Fibroblast of skin of right quadriceps (primary cell): ENCODE measurements at regions not wholly inside any gene's neighbourhood (a gene's known extent, or its start where the extent isn't known, plus 50 kb on each side); places are given as distances from the start of the nearest gene placed in this dataset.

ENCODE experiments used
- DNase-seq: peaks from one replicate; pipeline ENCODE4 v3.0.0-alpha.2; 2013

- no peak for DNase-seq
Measured at GRCh38 chr3:24850245-24850644, 355.6 kb upstream of the THRB start.

DNA sequence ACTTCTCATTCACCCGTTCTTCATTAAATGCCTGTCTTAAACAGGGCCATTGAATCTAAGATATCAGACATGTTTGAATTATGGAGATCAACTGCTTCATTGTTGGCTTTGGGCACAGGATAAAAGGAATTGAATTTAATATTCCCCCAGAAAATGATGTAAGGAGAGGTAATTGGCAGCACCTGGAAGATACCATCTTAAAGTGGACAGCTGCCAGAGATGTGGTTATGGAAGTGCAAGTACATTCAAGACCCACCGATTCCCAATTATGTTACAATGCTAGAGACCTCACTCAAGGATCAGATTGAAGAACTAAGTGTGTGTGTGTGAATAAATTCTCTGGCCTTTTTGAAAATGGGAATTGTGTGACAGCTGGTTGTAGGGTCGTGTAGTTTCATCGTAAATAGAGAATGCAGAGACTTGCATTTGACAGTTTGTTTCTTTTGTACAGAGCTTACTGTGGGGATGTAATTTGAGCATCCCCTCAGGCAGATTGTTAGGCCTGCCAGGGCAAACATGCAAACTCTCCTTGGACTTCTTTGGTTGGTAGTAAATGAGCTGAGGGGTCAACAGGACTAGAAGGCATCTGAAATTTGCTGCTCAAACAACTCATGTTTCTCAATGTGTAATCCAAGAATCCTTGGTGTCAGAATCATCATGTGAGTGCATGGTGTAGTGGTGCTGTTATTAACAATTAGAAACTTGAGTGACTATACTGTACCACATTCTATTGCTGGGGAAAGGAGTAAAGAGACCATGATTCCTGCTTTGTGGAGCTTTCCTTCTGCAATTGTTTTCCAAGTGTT lies 359.2 kb upstream of the THRB start:
- DNase-seq: no peak

GRCh38 chr3:24854748-24855147 lies 360.1 kb upstream of the THRB start:
- DNase-seq: no peak

- no peak for DNase-seq
Measured at GRCh38 chr3:24857945-24858344, 363.3 kb upstream of the THRB start.

DNA sequence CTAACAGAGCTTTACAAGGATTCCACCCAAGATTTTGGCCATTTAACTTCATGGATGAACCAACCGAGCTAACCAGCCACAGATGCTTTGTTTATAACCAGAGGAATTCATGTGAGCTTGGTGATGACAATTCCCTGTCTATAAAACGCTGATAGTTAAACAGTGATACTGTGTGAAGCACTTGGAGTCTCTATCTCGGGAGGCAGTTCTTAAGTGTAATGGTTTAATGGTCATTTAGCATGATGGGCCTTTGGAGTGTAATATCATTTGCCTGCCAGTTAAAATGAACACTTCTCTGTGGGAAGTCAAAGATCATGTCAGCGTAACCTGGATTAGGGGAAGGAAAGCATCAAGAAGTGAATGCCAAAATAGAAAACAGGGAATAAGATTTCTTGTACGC lies 368.6 kb upstream of the THRB start:
- DNase-seq: no peak

- peak; percentile 40 for DNase-seq
Measured at GRCh38 chr3:24867783-24868182, 373.1 kb upstream of the THRB start.

- no peak for DNase-seq
Measured at GRCh38 chr3:24881239-24881638, 386.6 kb upstream of the THRB start.

GRCh38 chr3:24886501-24886900 lies 391.9 kb upstream of the THRB start:
- no peak for DNase-seq

GRCh38 chr3:24890012-24890411 lies 395.4 kb upstream of the THRB start:
- no peak for DNase-seq

DNA sequence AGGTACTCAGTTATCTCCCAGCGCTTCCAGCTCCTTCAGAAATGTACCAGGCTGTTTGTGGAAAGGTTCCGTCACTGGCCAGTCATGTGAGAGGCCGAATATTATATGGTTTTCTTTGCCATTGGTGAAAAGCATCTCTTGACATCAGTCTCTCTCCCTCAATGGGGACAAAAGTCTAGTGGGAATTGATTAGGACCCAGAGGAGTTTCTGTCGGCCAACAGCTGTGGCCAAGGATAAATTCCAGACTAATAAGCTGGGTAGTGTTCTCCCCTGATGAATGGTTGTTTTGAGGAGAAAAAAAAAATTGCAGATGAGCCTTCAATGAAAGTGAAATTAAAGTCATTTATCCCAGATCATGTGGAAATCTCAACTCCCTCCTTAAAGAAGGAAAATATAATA lies 404.7 kb upstream of the THRB start:
- no peak for DNase-seq

DNA sequence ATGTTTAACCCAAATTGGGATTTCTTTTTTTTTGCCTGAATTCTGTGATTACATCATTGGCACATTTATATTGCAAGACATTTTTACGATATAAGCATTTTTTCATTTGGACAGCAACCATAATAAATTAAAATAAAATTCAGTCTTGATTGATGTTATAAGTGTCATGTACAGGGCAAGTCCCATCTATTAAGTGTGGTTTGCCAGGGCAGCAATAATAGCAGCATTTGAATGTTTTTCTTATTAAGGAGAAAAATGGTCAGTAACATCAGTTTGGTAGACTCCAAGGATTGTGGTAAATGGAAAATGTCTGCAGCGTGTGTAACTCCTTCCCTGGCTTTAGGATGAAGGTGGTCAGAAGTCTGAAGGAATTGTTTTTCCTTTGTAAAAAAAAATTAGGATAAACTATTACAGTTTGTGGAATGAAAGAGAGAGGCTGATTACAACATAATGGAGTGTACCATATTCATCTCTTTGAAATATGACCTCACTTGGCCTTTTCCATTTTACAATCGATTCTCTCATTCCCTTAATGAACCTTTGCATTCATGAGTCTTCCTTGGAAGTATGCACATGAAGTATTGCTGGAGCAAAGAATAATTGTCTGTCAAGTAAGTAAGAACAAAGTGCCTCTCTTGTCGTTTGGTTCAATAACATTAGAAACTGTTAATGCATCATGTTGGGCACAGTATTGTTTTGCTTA lies 405.4 kb upstream of the THRB start:
- DNase-seq: no peak

- DNase-seq: no peak
Measured at GRCh38 chr3:24905266-24905665, 410.6 kb upstream of the THRB start.

DNA sequence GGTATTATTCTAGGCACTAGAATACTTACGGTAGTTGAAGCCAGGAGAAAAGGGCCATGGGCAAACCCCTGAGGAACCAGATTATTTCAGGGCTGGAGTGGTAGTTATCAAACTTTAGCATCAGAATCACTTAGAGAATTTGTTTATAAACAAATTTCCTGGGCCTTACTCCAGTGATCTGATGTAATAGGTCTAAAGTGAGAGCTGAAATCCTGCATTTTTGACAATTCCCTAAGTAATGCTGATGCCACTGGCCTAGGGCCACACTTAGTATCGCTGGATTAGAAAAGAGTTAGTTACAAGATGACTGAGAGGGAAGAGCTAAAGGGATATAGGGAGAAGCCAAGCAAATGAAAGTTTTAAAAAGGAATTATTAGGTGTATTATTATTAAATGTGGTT lies 412.5 kb upstream of the THRB start:
- no peak for DNase-seq

DNA sequence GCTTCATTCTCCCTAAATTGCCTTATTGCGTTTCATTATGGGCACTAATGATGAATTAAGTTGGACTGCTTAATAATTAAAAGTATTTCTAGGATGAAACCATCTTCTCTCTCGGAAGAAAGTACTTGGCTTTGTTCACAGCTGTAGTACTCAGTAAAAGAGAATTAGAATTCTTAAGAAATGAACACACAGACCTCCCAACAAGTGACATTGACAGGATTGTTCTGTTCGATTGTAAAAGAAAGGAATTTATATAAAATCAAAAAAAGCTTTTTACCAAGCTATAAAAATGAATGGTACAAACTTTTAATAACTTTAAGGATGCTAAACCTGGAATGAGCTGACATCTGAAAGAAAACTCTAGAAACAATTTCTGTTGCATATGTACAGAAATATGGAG lies 416.4 kb upstream of the THRB start:
- no peak for DNase-seq

DNA sequence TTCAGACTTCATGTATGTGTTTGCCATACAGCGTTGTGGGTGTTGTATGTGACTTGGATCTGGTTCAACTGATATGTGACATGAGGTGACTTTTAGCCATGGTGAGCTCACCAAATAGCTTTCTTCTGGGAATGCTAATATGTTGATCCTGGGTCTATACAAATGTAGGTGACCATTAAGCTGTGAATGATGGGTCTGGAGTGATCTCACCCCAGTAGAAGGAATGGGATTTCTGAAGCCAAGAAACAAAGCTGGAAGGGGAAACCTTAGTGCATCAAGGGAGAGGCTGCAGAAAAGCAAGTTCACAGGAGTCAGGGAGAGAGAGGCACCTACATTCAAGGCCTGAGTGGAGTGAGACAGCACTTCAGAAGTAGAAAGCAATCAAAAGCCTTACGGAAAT lies 421.0 kb upstream of the THRB start:
- DNase-seq: no peak

GRCh38 chr3:24917908-24918307 lies 423.3 kb upstream of the THRB start:
- no peak for DNase-seq

DNA sequence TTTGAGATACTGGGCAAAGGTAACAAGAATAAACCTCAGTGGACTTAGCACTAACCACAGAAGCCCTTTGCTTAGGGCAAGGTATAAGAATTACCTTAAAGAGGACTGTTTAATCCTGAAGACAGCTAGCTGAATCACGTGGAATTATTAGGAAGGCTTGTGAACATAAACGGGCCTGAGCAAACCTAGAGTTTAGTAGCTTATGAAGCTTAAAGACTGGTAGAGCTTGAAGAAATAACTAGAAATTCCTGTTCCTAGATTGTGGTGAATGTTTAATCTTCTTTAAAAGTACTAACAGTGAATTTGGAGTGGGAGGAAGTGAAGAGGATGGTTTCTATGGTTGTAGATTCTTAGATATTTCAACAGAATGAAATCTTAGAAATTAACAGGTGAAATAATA lies 428.9 kb upstream of the THRB start:
- DNase-seq: no peak

DNA sequence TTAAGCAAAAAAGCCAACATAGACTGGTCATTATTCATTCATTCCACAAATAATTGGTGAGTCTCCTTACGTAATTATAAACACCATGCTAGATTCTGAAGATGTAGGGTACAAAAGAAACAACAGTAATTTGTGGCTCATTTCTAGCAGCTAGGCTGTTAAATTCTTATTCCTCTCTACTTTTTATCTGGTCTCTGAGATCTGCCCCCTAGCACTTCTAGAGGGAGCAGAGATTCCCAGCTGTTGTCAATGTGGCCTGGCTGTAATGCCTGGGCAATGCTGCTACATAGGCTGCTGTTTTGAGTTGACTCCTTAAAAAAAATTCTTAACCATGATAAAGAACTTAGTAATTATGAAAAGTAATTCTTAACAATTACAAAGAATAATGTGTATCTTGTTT lies 434.9 kb upstream of the THRB start:
- no peak for DNase-seq

- DNase-seq: no peak
Measured at GRCh38 chr3:24933401-24933800, 438.8 kb upstream of the THRB start.

DNA sequence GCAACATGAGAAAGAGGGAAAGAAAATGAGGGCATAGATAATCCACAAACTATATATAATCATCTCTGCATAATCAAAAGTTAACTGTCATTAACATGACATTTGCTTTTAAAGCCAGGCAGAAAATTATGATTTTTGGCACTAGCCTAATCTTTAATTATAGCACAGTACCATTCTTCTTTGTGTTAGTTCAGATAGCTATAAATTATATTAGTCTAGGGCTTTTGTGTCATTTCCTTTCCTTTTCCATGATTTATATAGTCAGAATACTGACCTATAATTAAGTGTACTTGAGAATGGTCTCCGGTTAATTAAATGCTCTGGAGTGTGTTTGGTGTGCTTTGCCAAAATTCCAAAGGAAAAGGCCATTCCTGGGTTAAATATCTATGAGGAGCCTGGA lies 441.9 kb upstream of the THRB start:
- DNase-seq: no peak

- peak; percentile 2 for DNase-seq
Measured at GRCh38 chr3:24937228-24937627, 442.6 kb upstream of the THRB start.

GRCh38 chr3:24937780-24938179 lies 443.1 kb upstream of the THRB start:
- DNase-seq: no peak

GRCh38 chr3:24943961-24944360 lies 449.3 kb upstream of the THRB start:
- no peak for DNase-seq

GRCh38 chr3:24944805-24945520 lies 450.3 kb upstream of the THRB start:
- no peak for DNase-seq
